ENCODE measurements at regions not wholly inside any gene's neighbourhood (a gene's known extent, or its start where the extent isn't known, plus 50 kb on each side); places are given as distances from the start of the nearest gene placed in this dataset.

GRCh38 chr10:7471720-7472367 lies 61.0 kb upstream of the SFMBT2 start:
- Histone ChIP-seq H3K4me3 (replicated peaks in 1 of 4; ENCODE audit: control extremely low read depth in 1 of 4, insufficient read depth in 1 of 4, low read depth in 3 of 4, low read length in 4 of 4) (no peak overlapping the region), H3K79me2 (ENCODE audit: control insufficient read depth, insufficient read depth, low read length) (no peaks in the 10 kb centered on the region), H4K20me1 (ENCODE audit: control insufficient read depth, extremely low read depth, insufficient read depth, low read length) (no peaks in the 10 kb centered on the region), H3K27ac (ENCODE audit: insufficient read depth, low read length) (no peak overlapping the region), H3K4me2 (ENCODE audit: extremely low read depth, insufficient read depth, low read length) (no peak overlapping the region), H3K36me3 (ENCODE audit: control insufficient read depth, insufficient read depth, low read length) (no peaks in the 10 kb centered on the region), H3K27me3 (ENCODE audit: control insufficient read depth, insufficient read depth, low read length) (no peaks in the 10 kb centered on the region), H2AFZ (ENCODE audit: low read length) (no peak overlapping the region), H3K9ac (ENCODE audit: insufficient read depth, low read length) (no peak overlapping the region), H3K9me3 (ENCODE audit: control insufficient read depth, insufficient read depth, low read depth, low read length) (no peaks in the 10 kb centered on the region), H3K4me1 (ENCODE audit: control insufficient read depth, extremely low read depth, insufficient read depth, low read length) (no peaks in the 10 kb centered on the region)
- TF ChIP-seq EZH2 (IDR thresholded peaks at IDR 0.05; ENCODE audit: low read length, missing control alignments) (no peak), CTCF (conservative IDR thresholded peaks at IDR 0.05 in 1 of 2, IDR thresholded peaks at IDR 0.05 in 1 of 2; ENCODE audit: low read depth in 1 of 2, low read length in 2 of 2) (no peak)
- no peak for DNase-seq (ENCODE audit: low read depth in 2 of 2)

DNA sequence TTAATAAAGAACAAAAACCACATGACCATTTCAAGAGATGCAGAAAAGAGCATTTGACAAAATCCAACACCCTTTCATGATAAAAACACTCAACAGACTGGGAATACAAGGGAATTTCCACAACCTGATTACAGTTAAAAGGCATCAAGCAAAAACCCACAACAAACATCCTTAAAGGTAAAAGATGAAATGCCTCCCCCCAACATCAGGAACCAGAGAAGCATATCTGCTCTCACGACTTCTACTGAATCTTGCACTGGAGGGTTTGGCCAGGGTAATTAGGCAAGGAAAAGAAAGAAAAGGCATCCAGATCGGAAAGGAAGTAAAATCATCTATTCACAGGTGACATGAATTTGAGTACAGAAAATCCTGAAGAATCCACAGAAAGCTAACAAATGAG lies 59.5 kb upstream of the SFMBT2 start:
- Histone ChIP-seq H3K27me3 (ENCODE audit: control insufficient read depth, insufficient read depth, low read length) (no peaks in the 10 kb centered on the region), H4K20me1 (ENCODE audit: control insufficient read depth, extremely low read depth, insufficient read depth, low read length) (no peaks in the 10 kb centered on the region), H3K36me3 (ENCODE audit: control insufficient read depth, insufficient read depth, low read length) (no peaks in the 10 kb centered on the region), H3K4me1 (ENCODE audit: control insufficient read depth, extremely low read depth, insufficient read depth, low read length) (no peaks in the 10 kb centered on the region), H3K27ac (ENCODE audit: insufficient read depth, low read length) (no peak overlapping the region), H3K4me3 (replicated peaks in 1 of 4; ENCODE audit: control extremely low read depth in 1 of 4, insufficient read depth in 1 of 4, low read depth in 3 of 4, low read length in 4 of 4) (no peak overlapping the region), H3K4me2 (ENCODE audit: extremely low read depth, insufficient read depth, low read length) (no peak overlapping the region), H3K79me2 (ENCODE audit: control insufficient read depth, insufficient read depth, low read length) (no peaks in the 10 kb centered on the region), H3K9ac (ENCODE audit: insufficient read depth, low read length) (no peak overlapping the region), H2AFZ (ENCODE audit: low read length) (no peak overlapping the region), H3K9me3 (ENCODE audit: control insufficient read depth, insufficient read depth, low read depth, low read length) (no peaks in the 10 kb centered on the region)
- TF ChIP-seq EZH2 (IDR thresholded peaks at IDR 0.05; ENCODE audit: low read length, missing control alignments): no peak
- no peak for TF ChIP-seq CTCF (conservative IDR thresholded peaks at IDR 0.05 in 1 of 2, IDR thresholded peaks at IDR 0.05 in 1 of 2; ENCODE audit: low read depth in 1 of 2, low read length in 2 of 2)
- no peak for DNase-seq (ENCODE audit: low read depth in 2 of 2)

DNA sequence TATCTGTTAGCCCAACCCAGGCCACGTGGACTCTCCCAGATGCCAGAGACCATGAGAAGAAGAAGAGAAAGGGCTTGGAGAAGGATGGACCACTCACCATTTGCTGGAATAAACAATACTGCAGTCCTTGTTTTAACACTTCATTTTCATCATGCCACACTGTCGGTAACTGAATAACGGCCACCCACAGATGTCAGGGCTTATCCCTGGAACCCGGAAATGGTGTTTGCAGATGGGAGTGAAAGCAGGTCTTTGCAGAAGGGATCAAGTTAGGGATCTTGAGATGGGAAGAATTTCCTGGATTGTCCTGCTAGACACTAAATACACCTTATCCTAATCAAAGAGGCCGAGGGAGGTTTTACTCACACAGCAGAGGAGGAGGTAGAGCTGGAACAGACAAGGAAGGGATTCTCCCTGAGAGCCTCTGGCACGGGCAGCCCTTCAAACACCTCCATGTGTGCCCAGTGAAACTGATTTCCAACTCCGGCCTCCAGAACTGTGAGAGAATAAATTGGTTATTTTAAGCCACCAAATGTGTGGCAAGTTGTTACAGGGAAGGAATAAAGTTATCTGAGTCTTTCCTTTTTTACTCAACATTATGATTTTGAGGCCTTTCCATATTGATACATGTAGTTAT lies 56.3 kb upstream of the SFMBT2 start:
- Histone ChIP-seq H2AFZ (ENCODE audit: low read length) (no peak overlapping the region), H3K27ac (ENCODE audit: insufficient read depth, low read length) (no peak overlapping the region), H3K36me3 (ENCODE audit: control insufficient read depth, insufficient read depth, low read length) (no peaks in the 10 kb centered on the region), H3K27me3 (ENCODE audit: control insufficient read depth, insufficient read depth, low read length) (no peaks in the 10 kb centered on the region), H4K20me1 (ENCODE audit: control insufficient read depth, extremely low read depth, insufficient read depth, low read length) (no peaks in the 10 kb centered on the region), H3K79me2 (ENCODE audit: control insufficient read depth, insufficient read depth, low read length) (no peaks in the 10 kb centered on the region), H3K4me1 (ENCODE audit: control insufficient read depth, extremely low read depth, insufficient read depth, low read length) (no peaks in the 10 kb centered on the region), H3K4me3 (replicated peaks in 1 of 4; ENCODE audit: control extremely low read depth in 1 of 4, insufficient read depth in 1 of 4, low read depth in 3 of 4, low read length in 4 of 4) (no peak overlapping the region), H3K9me3 (ENCODE audit: control insufficient read depth, insufficient read depth, low read depth, low read length) (no peaks in the 10 kb centered on the region), H3K4me2 (ENCODE audit: extremely low read depth, insufficient read depth, low read length) (no peak overlapping the region), H3K9ac (ENCODE audit: insufficient read depth, low read length) (no peak overlapping the region)
- DNase-seq (ENCODE audit: low read depth in 2 of 2): no peak
- TF ChIP-seq CTCF (conservative IDR thresholded peaks at IDR 0.05 in 1 of 2, IDR thresholded peaks at IDR 0.05 in 1 of 2; ENCODE audit: low read depth in 1 of 2, low read length in 2 of 2) (no peak), EZH2 (IDR thresholded peaks at IDR 0.05; ENCODE audit: low read length, missing control alignments) (no peak)

Data from fibroblast of lung (primary cell).